SK-N-SH treated with all-trans-retinoic acid at 6 μM for 48 hours (cell line): ENCODE measurements at regions not wholly inside any gene's neighbourhood (a gene's known extent, or its start where the extent isn't known, plus 50 kb on each side); places are given as distances from the start of the nearest gene placed in this dataset.

Source experiments
- ATAC-seq: fragments of 200-7000 bp; cut with Tn5 transposase; 3 replicates; pipeline ENCODE4 v1.9.1; 2020; ENCODE audit warnings: mild to moderate bottlenecking, moderate library complexity
- ARNTL ChIP-seq: fragments of 450-650 bp; formaldehyde crosslinking; IDR thresholded peaks from 2 replicates; pipeline ENCODE4 v1.5.0; 2020; ENCODE audit warnings: low read depth, mild to moderate bottlenecking, moderate library complexity, borderline replicate concordance
- BACH2 ChIP-seq: fragments of 250-450 bp; sonication (Bioruptor Pico); IDR thresholded peaks from 2 replicates; pipeline ENCODE4 v1.9.0; 2021; ENCODE audit warnings: mild to moderate bottlenecking, borderline replicate concordance
- CREB5 ChIP-seq: fragments of 250-450 bp; sonication (Bioruptor Pico); IDR thresholded peaks from 2 replicates; pipeline ENCODE4 v1.5.1; 2020; ENCODE audit warnings: low read depth, mild to moderate bottlenecking, moderate library complexity
- CSDC2 ChIP-seq: fragments of 250-450 bp; sonication (Bioruptor Pico); IDR thresholded peaks from 2 replicates; pipeline ENCODE4 v1.5.0; 2020; ENCODE audit warnings: mild to moderate bottlenecking, moderate library complexity
- CSRNP3 ChIP-seq: fragments of 250-450 bp; sonication (Bioruptor Pico); IDR thresholded peaks from 2 replicates; pipeline ENCODE4 v1.5.1; 2021; ENCODE audit warnings: mild to moderate bottlenecking, moderate library complexity
- PATZ1 ChIP-seq: fragments of 250-450 bp; sonication (Bioruptor Pico); IDR thresholded peaks from 2 replicates; pipeline ENCODE4 v1.8.0; 2020; ENCODE audit warnings: mild to moderate bottlenecking, moderate library complexity, borderline replicate concordance
- RARB ChIP-seq: fragments of 250-450 bp; sonication (Bioruptor Pico); IDR thresholded peaks from 2 replicates; pipeline ENCODE4 v1.8.0; 2021; ENCODE audit warnings: mild to moderate bottlenecking, moderate library complexity
- SNAI2 ChIP-seq: fragments of 250-450 bp; sonication (Bioruptor Pico); IDR thresholded peaks from 2 replicates; pipeline ENCODE4 v1.5.0; 2020; ENCODE audit warnings: mild to moderate bottlenecking, moderate library complexity
- TCF4 ChIP-seq: fragments of 250-450 bp; sonication (Bioruptor Pico); IDR thresholded peaks from 2 replicates; pipeline ENCODE4 v1.8.0; 2021; ENCODE audit warnings: mild to moderate bottlenecking, moderate library complexity, borderline replicate concordance
- TOX ChIP-seq: fragments of 250-450 bp; sonication (Bioruptor Pico); IDR thresholded peaks from 2 replicates; pipeline ENCODE4 v1.8.0; 2021; ENCODE audit warnings: mild to moderate bottlenecking, moderate library complexity, borderline replicate concordance
- ZC3H10 ChIP-seq: fragments of 250-450 bp; sonication (Bioruptor Pico); IDR thresholded peaks from 2 replicates; pipeline ENCODE4 v1.5.1; 2021; ENCODE audit warnings: mild to moderate bottlenecking, moderate library complexity
- ZFP30 ChIP-seq: fragments of 450-650 bp; formaldehyde crosslinking; IDR thresholded peaks from 2 replicates; pipeline ENCODE4 v1.5.0; 2022; ENCODE audit warnings: mild to moderate bottlenecking, moderate library complexity
- ZNF565 ChIP-seq: fragments of 450-650 bp; formaldehyde crosslinking; conservative IDR thresholded peaks from 2 replicates; pipeline ENCODE4 v1.5.0; 2020; ENCODE audit warnings: low read depth, mild to moderate bottlenecking, moderate library complexity
- ZNF70 ChIP-seq: fragments of 450-650 bp; formaldehyde crosslinking; IDR thresholded peaks from 2 replicates; pipeline ENCODE4 v1.5.0; 2020; ENCODE audit warnings: mild to moderate bottlenecking, moderate library complexity
- ZNF8 ChIP-seq: fragments of 450-650 bp; formaldehyde crosslinking; IDR thresholded peaks from 2 replicates; pipeline ENCODE4 v1.5.0; 2020; ENCODE audit warnings: mild to moderate bottlenecking, moderate library complexity
- TF ChIP-seq, protein P1 (sequence below): fragments of 250-450 bp; sonication (Bioruptor Pico); IDR thresholded peaks from 2 replicates; pipeline ENCODE4 v1.5.0; 2020; ENCODE audit warnings: mild to moderate bottlenecking, moderate library complexity

DNA sequence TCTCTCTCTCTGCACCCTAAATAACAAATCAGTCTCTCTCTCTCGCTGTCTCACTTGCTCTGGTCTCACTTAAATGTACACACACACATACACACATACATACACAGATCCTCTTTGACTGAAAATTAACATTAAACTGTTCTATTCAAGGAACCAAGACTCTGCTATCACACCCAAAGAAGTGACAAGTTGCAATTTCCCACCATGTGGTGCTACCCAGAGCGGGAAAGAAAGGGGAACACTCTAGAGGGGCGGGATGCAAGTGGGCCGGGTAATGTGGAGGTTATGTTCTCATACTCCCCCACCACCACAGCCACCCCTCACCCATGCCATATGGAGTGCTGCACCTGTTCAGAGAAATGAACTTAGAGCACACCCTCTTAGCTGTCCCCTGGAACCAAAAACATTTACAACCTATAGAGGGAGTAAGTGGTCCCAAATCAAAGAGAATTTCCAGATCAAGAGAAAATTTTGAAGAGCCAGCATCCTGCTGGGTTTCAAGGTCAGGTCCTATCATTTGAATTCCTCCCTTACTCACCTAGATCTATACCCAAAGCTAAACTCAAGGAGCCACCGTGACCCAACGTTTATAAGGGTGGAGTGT is 319.4 kb downstream of the BRINP2 start:
- TF ChIP-seq ZNF70 (CRISPR knock-in tag): no peak
- no peak for TF ChIP-seq ZNF565 (CRISPR knock-in tag)
- no peak for TF ChIP-seq PATZ1 (CRISPR knock-in tag)
- TF ChIP-seq SNAI2: no peak
- TF ChIP-seq, all 23 proteins: peak for 0

GRCh38 chr1:177488722-177489121 is 318.0 kb downstream of the BRINP2 start:
- no peak for ATAC-seq
- TF ChIP-seq TCF4 (CRISPR knock-in tag) (peak; percentile 69), CSRNP3 (CRISPR knock-in tag) (no peak), ZC3H10 (CRISPR knock-in tag) (no peak), ARNTL (no peak), CSDC2 (CRISPR knock-in tag) (no peak), TOX (CRISPR knock-in tag) (no peak), ZFP30 (CRISPR knock-in tag) (no peak), CREB5 (CRISPR knock-in tag) (no peak), SNAI2 (no peak)
- TF ChIP-seq, protein P1, sequence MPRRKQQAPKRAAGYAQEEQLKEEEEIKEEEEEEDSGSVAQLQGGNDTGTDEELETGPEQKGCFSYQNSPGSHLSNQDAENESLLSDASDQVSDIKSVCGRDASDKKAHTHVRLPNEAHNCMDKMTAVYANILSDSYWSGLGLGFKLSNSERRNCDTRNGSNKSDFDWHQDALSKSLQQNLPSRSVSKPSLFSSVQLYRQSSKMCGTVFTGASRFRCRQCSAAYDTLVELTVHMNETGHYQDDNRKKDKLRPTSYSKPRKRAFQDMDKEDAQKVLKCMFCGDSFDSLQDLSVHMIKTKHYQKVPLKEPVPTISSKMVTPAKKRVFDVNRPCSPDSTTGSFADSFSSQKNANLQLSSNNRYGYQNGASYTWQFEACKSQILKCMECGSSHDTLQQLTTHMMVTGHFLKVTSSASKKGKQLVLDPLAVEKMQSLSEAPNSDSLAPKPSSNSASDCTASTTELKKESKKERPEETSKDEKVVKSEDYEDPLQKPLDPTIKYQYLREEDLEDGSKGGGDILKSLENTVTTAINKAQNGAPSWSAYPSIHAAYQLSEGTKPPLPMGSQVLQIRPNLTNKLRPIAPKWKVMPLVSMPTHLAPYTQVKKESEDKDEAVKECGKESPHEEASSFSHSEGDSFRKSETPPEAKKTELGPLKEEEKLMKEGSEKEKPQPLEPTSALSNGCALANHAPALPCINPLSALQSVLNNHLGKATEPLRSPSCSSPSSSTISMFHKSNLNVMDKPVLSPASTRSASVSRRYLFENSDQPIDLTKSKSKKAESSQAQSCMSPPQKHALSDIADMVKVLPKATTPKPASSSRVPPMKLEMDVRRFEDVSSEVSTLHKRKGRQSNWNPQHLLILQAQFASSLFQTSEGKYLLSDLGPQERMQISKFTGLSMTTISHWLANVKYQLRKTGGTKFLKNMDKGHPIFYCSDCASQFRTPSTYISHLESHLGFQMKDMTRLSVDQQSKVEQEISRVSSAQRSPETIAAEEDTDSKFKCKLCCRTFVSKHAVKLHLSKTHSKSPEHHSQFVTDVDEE: peak; percentile 33; the same call in 1 of the 2 replicates

More for the DNA sequence above, 319.4 kb downstream of the BRINP2 start:
- ATAC-seq: no peak

- no peak for TF ChIP-seq ZNF8 (CRISPR knock-in tag)
- TF ChIP-seq PATZ1 (CRISPR knock-in tag): no peak
- no peak for TF ChIP-seq ZNF70 (CRISPR knock-in tag)
- no peak for TF ChIP-seq BACH2 (CRISPR knock-in tag)
- no peak for TF ChIP-seq CSDC2 (CRISPR knock-in tag)
- no peak for TF ChIP-seq ZC3H10 (CRISPR knock-in tag)
- no peak for TF ChIP-seq CREB5 (CRISPR knock-in tag)
- no peak for TF ChIP-seq CSRNP3 (CRISPR knock-in tag)
- no peak for TF ChIP-seq RARB (CRISPR knock-in tag)
Observed at GRCh38 chr1:177487481-177487880, 316.7 kb downstream of the BRINP2 start.

More at GRCh38 chr1:177487481-177487880, 316.7 kb downstream of the BRINP2 start:
- no peak for ATAC-seq
